ENCODE measurements at regions not wholly inside any gene's neighbourhood (a gene's known extent, or its start where the extent isn't known, plus 50 kb on each side); places are given as distances from the start of the nearest gene placed in this dataset.

GRCh38 chrX:69307756-69308155 lies 142.5 kb upstream of the PJA1 start:
- Histone ChIP-seq H3K27ac (ENCODE audit: low read depth, low read length, poor library complexity, severe bottlenecking) (no peak overlapping the region), H3K27me3 (ENCODE audit: insufficient read depth, low read length) (no peaks in the 10 kb centered on the region), H4K20me1 (ENCODE audit: insufficient read depth, low read length) (no peaks in the 10 kb centered on the region), H2AFZ (ENCODE audit: low read length) (no peak overlapping the region), H3K9me3 (ENCODE audit: low read length) (no peaks in the 10 kb centered on the region), H3F3A (ENCODE audit: insufficient read depth, low read length) (no peaks in the 10 kb centered on the region), H3K4me2 (ENCODE audit: low read length) (no peak overlapping the region), H3K79me2 (ENCODE audit: insufficient read depth, low read length) (no peaks in the 10 kb centered on the region), H3K9me2 (ENCODE audit: low read depth, low read length) (no peaks in the 10 kb centered on the region), H3K4me3 (ENCODE audit: low read depth, low read length, poor library complexity, severe bottlenecking) (no peak overlapping the region), H3K36me3 (ENCODE audit: insufficient read depth, low read length) (no peaks in the 10 kb centered on the region), H3K4me1 (ENCODE audit: insufficient read depth, low read length, severe bottlenecking) (no peaks in the 10 kb centered on the region), H3K9ac (ENCODE audit: low read length) (no peak overlapping the region)
- TF ChIP-seq CTCF (IDR thresholded peaks at IDR 0.05; ENCODE audit: low read length) (no peak), EZH2 (IDR thresholded peaks at IDR 0.05; ENCODE audit: borderline replicate concordance, low read length) (no peak)

DNA sequence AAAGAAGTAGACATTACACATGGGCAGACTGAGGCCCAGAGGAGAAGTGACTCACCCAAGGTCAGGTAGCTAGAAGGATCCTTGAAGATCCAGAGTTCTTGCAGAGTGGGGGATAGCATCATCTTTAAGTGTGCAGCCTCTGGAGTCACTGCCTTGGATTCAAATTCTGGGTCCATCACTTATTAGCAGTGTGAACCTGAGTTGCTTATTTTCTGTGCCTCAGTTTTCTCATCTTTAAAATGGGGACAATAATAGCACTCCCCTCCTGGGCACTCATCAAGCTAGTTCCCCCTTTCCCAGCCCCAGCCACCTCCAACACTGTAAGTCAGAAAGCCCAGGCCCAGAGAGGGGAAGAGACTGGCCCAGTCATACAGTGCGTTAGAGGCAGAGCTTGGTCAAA lies 141.8 kb upstream of the PJA1 start:
- Histone ChIP-seq H4K20me1 (ENCODE audit: insufficient read depth, low read length) (no peaks in the 10 kb centered on the region), H3K4me2 (ENCODE audit: low read length) (no peak overlapping the region), H2AFZ (ENCODE audit: low read length) (no peak overlapping the region), H3F3A (ENCODE audit: insufficient read depth, low read length) (no peaks in the 10 kb centered on the region), H3K4me1 (ENCODE audit: insufficient read depth, low read length, severe bottlenecking) (no peaks in the 10 kb centered on the region), H3K9me2 (ENCODE audit: low read depth, low read length) (no peaks in the 10 kb centered on the region), H3K9ac (ENCODE audit: low read length) (no peak overlapping the region), H3K27me3 (ENCODE audit: insufficient read depth, low read length) (no peaks in the 10 kb centered on the region), H3K4me3 (ENCODE audit: low read depth, low read length, poor library complexity, severe bottlenecking) (no peak overlapping the region), H3K27ac (ENCODE audit: low read depth, low read length, poor library complexity, severe bottlenecking) (no peak overlapping the region), H3K9me3 (ENCODE audit: low read length) (no peaks in the 10 kb centered on the region), H3K79me2 (ENCODE audit: insufficient read depth, low read length) (no peaks in the 10 kb centered on the region), H3K36me3 (ENCODE audit: insufficient read depth, low read length) (no peaks in the 10 kb centered on the region)
- no peak for TF ChIP-seq CTCF (IDR thresholded peaks at IDR 0.05; ENCODE audit: low read length)
- no peak for TF ChIP-seq EZH2 (IDR thresholded peaks at IDR 0.05; ENCODE audit: borderline replicate concordance, low read length)

- Histone ChIP-seq H3F3A (ENCODE audit: insufficient read depth, low read length) (no peaks in the 10 kb centered on the region), H3K9me3 (ENCODE audit: low read length) (no peaks in the 10 kb centered on the region), H3K4me1 (ENCODE audit: insufficient read depth, low read length, severe bottlenecking) (no peaks in the 10 kb centered on the region), H3K27me3 (ENCODE audit: insufficient read depth, low read length) (no peaks in the 10 kb centered on the region), H3K4me3 (ENCODE audit: low read depth, low read length, poor library complexity, severe bottlenecking) (no peak overlapping the region), H3K27ac (ENCODE audit: low read depth, low read length, poor library complexity, severe bottlenecking) (no peak overlapping the region), H3K9me2 (ENCODE audit: low read depth, low read length) (no peaks in the 10 kb centered on the region), H3K36me3 (ENCODE audit: insufficient read depth, low read length) (no peaks in the 10 kb centered on the region), H2AFZ (ENCODE audit: low read length) (no peak overlapping the region), H3K79me2 (ENCODE audit: insufficient read depth, low read length) (no peaks in the 10 kb centered on the region), H3K4me2 (ENCODE audit: low read length) (no peak overlapping the region), H3K9ac (ENCODE audit: low read length) (no peak overlapping the region), H4K20me1 (ENCODE audit: insufficient read depth, low read length) (no peaks in the 10 kb centered on the region)
- TF ChIP-seq EZH2 (IDR thresholded peaks at IDR 0.05; ENCODE audit: borderline replicate concordance, low read length) (no peak), CTCF (IDR thresholded peaks at IDR 0.05; ENCODE audit: low read length) (no peak)
Observed at GRCh38 chrX:69306063-69306404, 140.8 kb upstream of the PJA1 start.
